ENCODE measurements at regions not wholly inside any gene's neighbourhood (a gene's known extent, or its start where the extent isn't known, plus 50 kb on each side); places are given as distances from the start of the nearest gene placed in this dataset.

DNA sequence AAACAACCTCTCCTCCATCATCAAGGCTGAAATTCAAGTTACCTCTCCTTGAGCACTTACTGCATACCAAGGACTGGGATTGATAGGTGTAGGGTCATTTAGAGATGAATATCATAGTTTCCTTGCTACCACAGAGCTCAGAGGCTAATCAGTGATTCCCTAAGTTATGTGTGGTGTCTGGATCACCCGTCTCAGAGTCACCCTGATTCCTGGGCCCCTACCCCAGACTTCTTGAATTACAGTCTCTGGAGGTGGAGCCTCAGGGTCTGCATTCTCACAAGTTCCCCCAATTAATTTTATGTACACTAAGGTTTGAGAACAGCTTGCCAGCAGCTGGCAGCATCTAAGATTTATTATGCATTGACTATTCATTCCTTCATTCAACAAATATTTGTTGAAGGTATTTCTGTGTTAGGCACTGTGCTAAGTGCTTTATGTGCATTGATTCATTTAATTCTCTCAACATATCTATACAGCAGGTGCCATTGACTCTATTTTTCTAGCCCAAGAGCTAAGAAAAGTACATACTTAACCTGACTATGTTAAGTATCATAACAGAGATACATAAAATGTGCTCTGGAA is 182.9 kb upstream of the FGGY start:
- TF ChIP-seq, protein P1, sequence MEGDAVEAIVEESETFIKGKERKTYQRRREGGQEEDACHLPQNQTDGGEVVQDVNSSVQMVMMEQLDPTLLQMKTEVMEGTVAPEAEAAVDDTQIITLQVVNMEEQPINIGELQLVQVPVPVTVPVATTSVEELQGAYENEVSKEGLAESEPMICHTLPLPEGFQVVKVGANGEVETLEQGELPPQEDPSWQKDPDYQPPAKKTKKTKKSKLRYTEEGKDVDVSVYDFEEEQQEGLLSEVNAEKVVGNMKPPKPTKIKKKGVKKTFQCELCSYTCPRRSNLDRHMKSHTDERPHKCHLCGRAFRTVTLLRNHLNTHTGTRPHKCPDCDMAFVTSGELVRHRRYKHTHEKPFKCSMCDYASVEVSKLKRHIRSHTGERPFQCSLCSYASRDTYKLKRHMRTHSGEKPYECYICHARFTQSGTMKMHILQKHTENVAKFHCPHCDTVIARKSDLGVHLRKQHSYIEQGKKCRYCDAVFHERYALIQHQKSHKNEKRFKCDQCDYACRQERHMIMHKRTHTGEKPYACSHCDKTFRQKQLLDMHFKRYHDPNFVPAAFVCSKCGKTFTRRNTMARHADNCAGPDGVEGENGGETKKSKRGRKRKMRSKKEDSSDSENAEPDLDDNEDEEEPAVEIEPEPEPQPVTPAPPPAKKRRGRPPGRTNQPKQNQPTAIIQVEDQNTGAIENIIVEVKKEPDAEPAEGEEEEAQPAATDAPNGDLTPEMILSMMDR (IDR thresholded peaks at IDR 0.05), result no peak
- TF ChIP-seq POLR2A (IDR thresholded peaks at IDR 0.05) (no peak), POLR2AphosphoS5 (IDR thresholded peaks at IDR 0.05; ENCODE audit: insufficient read depth in 1 of 2, low read depth in 1 of 2) (no peak)
